Hepatocyte (in vitro differentiated cells): ENCODE measurements at regions not wholly inside any gene's neighbourhood (a gene's known extent, or its start where the extent isn't known, plus 50 kb on each side); places are given as distances from the start of the nearest gene placed in this dataset.

Experiments used
- DNase-seq: peaks from one replicate; pipeline ENCODE4 v3.0.0-alpha.2; 2016; ENCODE audit warnings: low spot score
- H2AFZ ChIP-seq: fragments of 200-600 bp; sonication (generic); 2 replicates; pipeline ENCODE4 v1.6.0; 2016; ENCODE audit warnings: antibody characterized with exemption, mild to moderate bottlenecking
- H3K27ac ChIP-seq: fragments of 200-600 bp; sonication (generic); 2 replicates; pipeline ENCODE4 v1.5.1; 2016; ENCODE audit warnings: mild to moderate bottlenecking
- H3K27me3 ChIP-seq: fragments of 200-600 bp; sonication (generic); 2 replicates; pipeline ENCODE4 v1.6.1; 2016
- H3K36me3 ChIP-seq: fragments of 200-600 bp; sonication (generic); replicated peaks from 2 replicates; pipeline ENCODE4 v1.5.1; 2016; ENCODE audit warnings: low read depth; ENCODE audit not compliant: insufficient read depth
- H3K4me1 ChIP-seq: fragments of 200-600 bp; sonication (generic); 2 replicates; pipeline ENCODE4 v1.5.1; 2016; ENCODE audit warnings: mild to moderate bottlenecking, moderate library complexity; ENCODE audit not compliant: insufficient read depth
- H3K4me2 ChIP-seq: fragments of 200-600 bp; sonication (generic); 2 replicates; pipeline ENCODE4 v1.6.0; 2016
- H3K4me3 ChIP-seq: fragments of 200-600 bp; sonication (generic); 2 replicates; pipeline ENCODE4 v1.5.1; 2016; ENCODE audit warnings: mild to moderate bottlenecking
- H3K79me2 ChIP-seq: fragments of 200-600 bp; sonication (generic); 2 replicates; pipeline ENCODE4 v1.6.0; 2017; ENCODE audit warnings: mild to moderate bottlenecking
- H3K9me2 ChIP-seq: fragments of 200-600 bp; sonication (generic); replicated peaks from 2 replicates; pipeline ENCODE4 v1.6.0; 2017; ENCODE audit warnings: mild to moderate bottlenecking; ENCODE audit not compliant: insufficient read depth
- H3K9me3 ChIP-seq: fragments of 200-600 bp; sonication (generic); 2 replicates; pipeline ENCODE4 v1.5.1; 2016; ENCODE audit warnings: low read depth, mild to moderate bottlenecking
- H4K20me1 ChIP-seq: fragments of 200-600 bp; sonication (generic); 2 replicates; pipeline ENCODE4 v1.6.0; 2016; ENCODE audit warnings: mild to moderate bottlenecking; ENCODE audit not compliant: insufficient read depth, poor library complexity, severe bottlenecking
- EZH2 ChIP-seq: fragments of 200-600 bp; sonication (generic); IDR thresholded peaks from 2 replicates; pipeline ENCODE4 v1.6.1; 2016; ENCODE audit warnings: antibody characterized with exemption, mild to moderate bottlenecking, borderline replicate concordance
- EZH2phosphoT487 ChIP-seq: fragments of 200-600 bp; sonication (generic); IDR thresholded peaks from one replicate; pipeline ENCODE4 v1.6.1; 2018; ENCODE audit warnings: antibody characterized with exemption, mild to moderate bottlenecking, low read depth, moderate library complexity; ENCODE audit not compliant: unreplicated experiment, severe bottlenecking
- WGBS: methylation state at CpG from one replicate; pipeline ENCODE4 v1.1.6; 2016; ENCODE audit warnings: low lambda C conversion rate; ENCODE audit errors: missing lambda C conversion rate; 5-methylcytosine and 5-hydroxymethylcytosine counted together
- TF ChIP-seq, protein P1 (sequence below): fragments of 200-600 bp; sonication (generic); IDR thresholded peaks from 2 replicates; pipeline ENCODE4 v1.5.1; 2016; ENCODE audit warnings: antibody characterized with exemption, mild to moderate bottlenecking; ENCODE audit not compliant: poor library complexity

DNA sequence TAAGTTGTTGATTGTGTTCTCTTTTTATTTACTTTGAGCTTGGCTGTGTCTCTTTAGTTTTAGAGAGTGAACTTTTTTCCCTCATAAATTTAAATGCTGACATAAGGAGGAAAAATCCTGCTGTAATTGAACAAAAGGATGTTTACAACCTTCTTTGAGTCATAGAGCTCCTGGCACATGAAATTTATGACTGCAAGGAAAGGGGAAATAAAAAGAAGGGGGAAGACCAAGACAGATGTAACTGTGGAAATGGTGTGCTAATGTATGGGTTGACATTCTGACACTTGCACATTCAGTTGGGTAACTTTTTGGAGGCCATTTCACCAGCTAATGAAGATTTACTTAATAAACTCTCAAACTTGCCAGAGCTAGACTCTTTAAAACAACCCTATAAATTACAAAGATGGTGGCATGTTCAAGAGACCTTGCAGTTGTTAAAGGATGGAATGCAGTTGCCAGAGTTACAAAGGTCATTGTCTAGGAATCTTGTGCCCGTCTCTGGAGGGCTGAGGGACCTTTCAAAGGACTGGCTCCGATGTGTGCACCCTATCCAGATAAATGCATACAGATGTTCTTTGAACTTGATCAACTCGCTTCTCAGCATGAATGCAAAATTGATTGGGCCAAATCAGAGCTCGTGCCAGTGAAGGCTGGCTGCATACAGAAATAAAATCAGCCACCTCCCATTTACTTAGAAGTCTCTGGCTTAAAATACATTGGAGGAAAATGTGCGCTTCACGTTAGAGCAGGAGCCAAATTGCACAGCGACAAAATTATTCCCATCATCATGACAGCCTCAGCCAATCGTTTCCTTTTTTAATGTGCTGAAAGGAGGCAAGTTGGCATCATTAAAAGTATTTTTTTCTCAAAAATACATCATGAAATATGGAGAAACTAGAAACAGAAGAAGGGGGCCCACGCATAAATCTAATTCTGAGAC lies 289.0 kb upstream of the XYLT1 start:
- no peaks in the 10 kb centered on the region for H3K79me2 ChIP-seq
- H3K9me2 ChIP-seq = no peaks in the 10 kb centered on the region
- no peaks in the 10 kb centered on the region for H3K4me1 ChIP-seq
- TF ChIP-seq EZH2 (no peak), EZH2phosphoT487 (no peak)
- TF ChIP-seq, protein P1, sequence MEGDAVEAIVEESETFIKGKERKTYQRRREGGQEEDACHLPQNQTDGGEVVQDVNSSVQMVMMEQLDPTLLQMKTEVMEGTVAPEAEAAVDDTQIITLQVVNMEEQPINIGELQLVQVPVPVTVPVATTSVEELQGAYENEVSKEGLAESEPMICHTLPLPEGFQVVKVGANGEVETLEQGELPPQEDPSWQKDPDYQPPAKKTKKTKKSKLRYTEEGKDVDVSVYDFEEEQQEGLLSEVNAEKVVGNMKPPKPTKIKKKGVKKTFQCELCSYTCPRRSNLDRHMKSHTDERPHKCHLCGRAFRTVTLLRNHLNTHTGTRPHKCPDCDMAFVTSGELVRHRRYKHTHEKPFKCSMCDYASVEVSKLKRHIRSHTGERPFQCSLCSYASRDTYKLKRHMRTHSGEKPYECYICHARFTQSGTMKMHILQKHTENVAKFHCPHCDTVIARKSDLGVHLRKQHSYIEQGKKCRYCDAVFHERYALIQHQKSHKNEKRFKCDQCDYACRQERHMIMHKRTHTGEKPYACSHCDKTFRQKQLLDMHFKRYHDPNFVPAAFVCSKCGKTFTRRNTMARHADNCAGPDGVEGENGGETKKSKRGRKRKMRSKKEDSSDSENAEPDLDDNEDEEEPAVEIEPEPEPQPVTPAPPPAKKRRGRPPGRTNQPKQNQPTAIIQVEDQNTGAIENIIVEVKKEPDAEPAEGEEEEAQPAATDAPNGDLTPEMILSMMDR = no peak
- 73% methylated on average over 9 of the region's 9 CpGs for WGBS
- H3K27me3 ChIP-seq = peaks cover 7% of the 10 kb centered on the region
- no peak overlapping the region for H2AFZ ChIP-seq
- H3K27ac ChIP-seq = no peak overlapping the region
- no peaks in the 10 kb centered on the region for H3K36me3 ChIP-seq
- no peak overlapping the region for H3K4me2 ChIP-seq
- no peaks in the 10 kb centered on the region for H3K9me3 ChIP-seq
- no peak overlapping the region for H3K4me3 ChIP-seq
- no peak for DNase-seq
- no peaks in the 10 kb centered on the region for H4K20me1 ChIP-seq

DNA sequence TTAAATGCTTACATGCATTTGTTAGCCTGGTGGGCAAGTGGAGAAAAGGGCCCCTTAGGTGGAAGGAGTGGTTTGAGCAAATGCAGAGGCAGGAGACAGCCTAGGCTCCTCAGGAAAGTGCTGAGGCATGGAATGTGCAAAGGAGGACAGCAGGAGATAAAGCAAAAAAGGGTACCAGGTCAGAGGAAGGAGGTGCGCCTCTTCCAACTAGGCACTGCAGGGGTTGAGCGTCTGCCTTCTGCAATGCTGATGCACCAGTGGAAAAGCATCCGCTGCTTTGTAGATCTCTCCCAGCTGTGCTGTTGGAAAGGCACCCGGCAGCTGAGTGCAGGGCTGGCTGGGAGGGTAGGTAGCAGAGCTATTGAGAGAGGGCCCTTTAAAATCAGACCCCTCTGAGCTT lies 287.0 kb upstream of the XYLT1 start:
- Histone ChIP-seq H3K9me2 (no peaks in the 10 kb centered on the region), H3K4me1 (no peaks in the 10 kb centered on the region), H3K27me3 (no peaks in the 10 kb centered on the region), H4K20me1 (no peaks in the 10 kb centered on the region), H3K9me3 (no peaks in the 10 kb centered on the region), H3K36me3 (no peaks in the 10 kb centered on the region), H2AFZ (no peak overlapping the region), H3K4me3 (no peak overlapping the region), H3K27ac (no peak overlapping the region), H3K4me2 (no peak overlapping the region), H3K79me2 (no peaks in the 10 kb centered on the region)
- WGBS = 47% methylated on average over 4 of the region's 4 CpGs
- no peak for DNase-seq
- TF ChIP-seq, protein P1 = no peak
- TF ChIP-seq EZH2phosphoT487 (no peak), EZH2 (no peak)

DNA sequence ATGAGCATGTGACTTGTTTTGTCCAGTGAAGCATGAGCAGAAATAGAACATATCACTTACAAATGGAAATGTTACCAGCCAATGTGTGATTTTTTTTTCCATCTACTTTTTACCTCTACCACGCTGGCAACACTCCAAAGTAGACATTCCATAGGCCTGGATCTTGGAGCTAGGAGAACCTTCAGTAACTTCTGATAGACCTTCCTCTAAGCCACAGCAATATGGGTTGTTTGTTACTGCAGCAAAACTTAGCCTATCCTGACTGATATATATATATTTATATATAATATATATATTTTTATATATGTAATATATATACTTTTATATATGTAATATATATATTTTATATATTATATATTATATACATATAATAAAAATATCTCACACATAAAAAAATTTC lies 284.4 kb upstream of the XYLT1 start:
- Histone ChIP-seq H3K79me2 (no peaks in the 10 kb centered on the region), H3K4me2 (no peak overlapping the region), H3K4me3 (no peak overlapping the region), H3K4me1 (no peaks in the 10 kb centered on the region), H3K27me3 (no peaks in the 10 kb centered on the region), H4K20me1 (no peaks in the 10 kb centered on the region), H3K27ac (no peak overlapping the region), H2AFZ (no peak overlapping the region), H3K36me3 (no peaks in the 10 kb centered on the region), H3K9me3 (no peaks in the 10 kb centered on the region), H3K9me2 (no peaks in the 10 kb centered on the region)
- no peak for TF ChIP-seq EZH2
- no peak for TF ChIP-seq EZH2phosphoT487
- TF ChIP-seq, protein P1 = no peak
- WGBS = 87% methylated on average over 1 of the region's 1 CpG
- DNase-seq = no peak
